Glutamatergic neuron (in vitro differentiated cells): ENCODE measurements at regions not wholly inside any gene's neighbourhood (a gene's known extent, or its start where the extent isn't known, plus 50 kb on each side); places are given as distances from the start of the nearest gene placed in this dataset.

Experiments used
- DNase-seq: peaks from one replicate; pipeline ENCODE4 v3.0.0; 2022
- H3K27ac Mint-ChIP-seq: one replicate; pipeline ENCODE4 v1.8.0; 2020; ENCODE audit warnings: mild to moderate bottlenecking, mixed read lengths, inconsistent platforms; ENCODE audit not compliant: unreplicated experiment
- H3K27me3 Mint-ChIP-seq: one replicate; pipeline ENCODE4 v1.8.0; 2020; ENCODE audit warnings: mild to moderate bottlenecking, moderate library complexity, mixed read lengths, inconsistent platforms; ENCODE audit not compliant: unreplicated experiment
- H3K36me3 Mint-ChIP-seq: one replicate; pipeline ENCODE4 v1.8.0; 2020; ENCODE audit warnings: mild to moderate bottlenecking, mixed read lengths, inconsistent platforms; ENCODE audit not compliant: unreplicated experiment
- H3K4me1 Mint-ChIP-seq: one replicate; pipeline ENCODE4 v1.8.0; 2020; ENCODE audit warnings: mild to moderate bottlenecking, low read depth, mixed read lengths, inconsistent platforms; ENCODE audit not compliant: unreplicated experiment
- H3K4me3 Mint-ChIP-seq: one replicate; pipeline ENCODE4 v1.8.0; 2020; ENCODE audit warnings: mild to moderate bottlenecking, mixed read lengths, inconsistent platforms; ENCODE audit not compliant: unreplicated experiment
- H3K9me3 Mint-ChIP-seq: one replicate; pipeline ENCODE4 v1.8.0; 2020; ENCODE audit warnings: mild to moderate bottlenecking, moderate library complexity, mixed read lengths, inconsistent platforms; ENCODE audit not compliant: unreplicated experiment
- CTCF ChIP-seq: fragments of 200-600 bp; sonication (generic); IDR thresholded peaks from one replicate; pipeline ENCODE4 v1.5.0; 2021; ENCODE audit not compliant: partially characterized antibody, unreplicated experiment

GRCh38 chr22:27662359-27663301, 138.9 kb downstream of the MN1 start:
- no peak overlapping the region for H3K27ac Mint-ChIP-seq
- H3K4me1 Mint-ChIP-seq: peaks cover 3% of the 10 kb centered on the region
- H3K27me3 Mint-ChIP-seq: peaks cover 2% of the 10 kb centered on the region
- no peak for DNase-seq
- no peak overlapping the region for H3K4me3 Mint-ChIP-seq
- H3K9me3 Mint-ChIP-seq: peaks cover 3% of the 10 kb centered on the region
- no peak for TF ChIP-seq CTCF
- peaks cover 8% of the 10 kb centered on the region for H3K36me3 Mint-ChIP-seq

- peaks cover 1% of the 10 kb centered on the region for H3K4me1 Mint-ChIP-seq
- H3K4me3 Mint-ChIP-seq: no peak overlapping the region
- H3K9me3 Mint-ChIP-seq: peaks cover 6% of the 10 kb centered on the region
- H3K27me3 Mint-ChIP-seq: peaks cover 2% of the 10 kb centered on the region
- H3K27ac Mint-ChIP-seq: no peak overlapping the region
- H3K36me3 Mint-ChIP-seq: peaks cover 8% of the 10 kb centered on the region
- DNase-seq: no peak
- no peak for TF ChIP-seq CTCF
Measured at GRCh38 chr22:27663812-27664211, 137.7 kb downstream of the MN1 start.

- no peak for TF ChIP-seq CTCF
- no peak overlapping the region for H3K27ac Mint-ChIP-seq
- peaks cover 2% of the 10 kb centered on the region for H3K27me3 Mint-ChIP-seq
- H3K36me3 Mint-ChIP-seq: peaks cover 8% of the 10 kb centered on the region
- H3K9me3 Mint-ChIP-seq: peaks cover 12% of the 10 kb centered on the region
- peaks cover 11% of the 10 kb centered on the region for H3K4me1 Mint-ChIP-seq
- no peak for DNase-seq
- H3K4me3 Mint-ChIP-seq: no peak overlapping the region
Measured at GRCh38 chr22:27666272-27666997, 135.1 kb downstream of the MN1 start.

- Mint-ChIP-seq H3K27ac (no peak overlapping the region), H3K27me3 (peaks cover 2% of the 10 kb centered on the region), H3K4me3 (no peak overlapping the region), H3K36me3 (peaks cover 8% of the 10 kb centered on the region), H3K4me1 (peaks cover 11% of the 10 kb centered on the region), H3K9me3 (peaks cover 12% of the 10 kb centered on the region)
- TF ChIP-seq CTCF: no peak
- DNase-seq: no peak
Measured at GRCh38 chr22:27667121-27667843, 134.3 kb downstream of the MN1 start.
